ENCODE measurements at regions not wholly inside any gene's neighbourhood (a gene's known extent, or its start where the extent isn't known, plus 50 kb on each side); places are given as distances from the start of the nearest gene placed in this dataset.
"Not testable (repeated sequence)": the region's sequence is repeated elsewhere in the genome, so short reads cannot be mapped to it uniquely, and the experiment has no call there.

- WGBS, 2 donors, result 93 to 94% methylated on average over 2 of the region's 2 CpGs
- H3K36me3 ChIP-seq, result no peaks in the 10 kb centered on the region
Measured at GRCh38 chr5:110275878-110276277, 450.6 kb downstream of the TMEM232 start.

GRCh38 chr5:110278449-110278848 lies 448.0 kb downstream of the TMEM232 start:
- H3K4me1 ChIP-seq; H3K27ac ChIP-seq; H3K4me3 ChIP-seq; intact Hi-C loops (cut with DNase I); H3K9me3 ChIP-seq; DNase-seq; H3K36me3 ChIP-seq; H3K27me3 ChIP-seq: not testable (repeated sequence)
- 88 to 93% methylated on average over 1 of the region's 1 CpG for WGBS, 2 donors

More at GRCh38 chr5:110275878-110276277, 450.6 kb downstream of the TMEM232 start:
- DNase-seq, result no peak
- Histone ChIP-seq H3K4me1 (no peaks in the 10 kb centered on the region), H3K9me3 (peaks cover 0 to 4% (median 1%) of the 10 kb centered on the region in 4 donors), H3K27me3 (no peaks in the 10 kb centered on the region), H3K4me3 (no peak overlapping the region), H3K27ac (no peak overlapping the region)
- TF ChIP-seq POLR2AphosphoS5 (IDR thresholded peaks at IDR 0.05) (no peak), CTCF (IDR thresholded peaks at IDR 0.05) (no peak), EP300 (IDR thresholded peaks at IDR 0.05) (no peak), POLR2A (IDR thresholded peaks at IDR 0.05) (no peak)
- intact Hi-C loops (cut with DNase I), result no loop called here

GRCh38 chr5:110284121-110284520 lies 442.4 kb downstream of the TMEM232 start:
- H3K36me3 ChIP-seq; H3K9me3 ChIP-seq; H3K27ac ChIP-seq; intact Hi-C loops (cut with DNase I); H3K4me3 ChIP-seq; H3K27me3 ChIP-seq; H3K4me1 ChIP-seq; DNase-seq: not testable (repeated sequence)
- 69 to 91% methylated on average over 8 of the region's 8 CpGs for WGBS, 2 donors

GRCh38 chr5:110288766-110289511 lies 437.5 kb downstream of the TMEM232 start:
- Histone ChIP-seq H3K27me3 (no peaks in the 10 kb centered on the region), H3K27ac (no peak overlapping the region), H3K4me1 (no peaks in the 10 kb centered on the region), H3K9me3 (peaks cover 0 to 3% (median 0%) of the 10 kb centered on the region in 4 donors), H3K36me3 (no peaks in the 10 kb centered on the region), H3K4me3 (no peak overlapping the region)
- intact Hi-C loops (cut with DNase I), result no loop called here
- TF ChIP-seq CTCF (IDR thresholded peaks at IDR 0.05) (no peak), POLR2AphosphoS5 (IDR thresholded peaks at IDR 0.05) (no peak), EP300 (IDR thresholded peaks at IDR 0.05) (no peak), POLR2A (IDR thresholded peaks at IDR 0.05) (no peak)
- DNase-seq, result no peak
- WGBS, 2 donors, result 68 to 75% methylated on average over 3 of the region's 3 CpGs

DNA sequence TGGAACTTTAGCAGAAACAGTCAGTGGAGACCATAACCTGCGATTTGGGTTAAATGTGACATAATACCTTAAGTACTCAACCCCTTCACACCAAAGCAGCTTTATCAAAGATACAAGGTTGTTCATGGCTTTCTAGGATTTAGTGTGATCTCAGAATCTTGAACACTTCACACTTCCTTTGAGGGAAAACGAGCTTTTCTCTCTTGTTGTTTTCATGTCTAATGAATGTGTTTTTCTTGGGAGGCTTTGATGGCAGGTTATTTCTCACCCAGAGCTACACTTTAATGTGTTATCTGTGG lies 437.0 kb downstream of the TMEM232 start:
- DNase-seq, result no peak

DNA sequence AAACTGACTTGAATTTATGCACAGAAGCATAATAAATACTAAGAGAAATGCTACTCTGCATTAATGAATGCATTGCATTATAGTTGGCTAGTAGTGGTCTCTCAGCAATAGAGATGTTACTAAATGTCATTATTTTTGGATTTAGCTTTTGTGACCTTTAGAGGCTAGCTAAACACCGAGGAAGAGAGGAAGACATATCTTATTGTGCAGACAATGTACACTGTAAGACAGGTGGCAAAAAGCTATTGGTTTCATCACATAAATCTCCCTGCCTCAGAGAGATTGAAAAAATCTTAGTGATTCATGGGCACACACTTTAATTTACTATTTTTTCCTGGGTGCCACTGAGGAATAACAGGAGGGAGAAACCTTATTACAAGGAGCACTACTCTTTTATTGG lies 435.9 kb downstream of the TMEM232 start:
- no peaks in the 10 kb centered on the region for H3K27me3 ChIP-seq
- no peak overlapping the region for H3K27ac ChIP-seq
- no peak overlapping the region for H3K4me3 ChIP-seq
- WGBS, 2 donors, result 72 to 80% methylated on average over 1 of the region's 1 CpG
- TF ChIP-seq POLR2AphosphoS5 (IDR thresholded peaks at IDR 0.05) (no peak), CTCF (IDR thresholded peaks at IDR 0.05) (no peak), EP300 (IDR thresholded peaks at IDR 0.05) (no peak), POLR2A (IDR thresholded peaks at IDR 0.05) (no peak)
- no peaks in the 10 kb centered on the region for H3K9me3 ChIP-seq
- intact Hi-C loops (cut with DNase I), result no loop called here
- H3K4me1 ChIP-seq, result no peaks in the 10 kb centered on the region
- no peaks in the 10 kb centered on the region for H3K36me3 ChIP-seq
- DNase-seq, result no peak

More for the DNA sequence above, 437.0 kb downstream of the TMEM232 start:
- no peaks in the 10 kb centered on the region for H3K27me3 ChIP-seq
- H3K4me1 ChIP-seq, result no peaks in the 10 kb centered on the region
- WGBS, 2 donors, result 48 to 61% methylated on average over 2 of the region's 2 CpGs
- no peak overlapping the region for H3K4me3 ChIP-seq
- H3K36me3 ChIP-seq, result no peaks in the 10 kb centered on the region
- intact Hi-C loops (cut with DNase I), result no loop called here
- H3K9me3 ChIP-seq, result no peaks in the 10 kb centered on the region
- TF ChIP-seq EP300 (IDR thresholded peaks at IDR 0.05) (no peak), POLR2AphosphoS5 (IDR thresholded peaks at IDR 0.05) (no peak), POLR2A (IDR thresholded peaks at IDR 0.05) (no peak)
- H3K27ac ChIP-seq, result no peak overlapping the region
